ENCODE measurements at regions not wholly inside any gene's neighbourhood (a gene's known extent, or its start where the extent isn't known, plus 50 kb on each side); places are given as distances from the start of the nearest gene placed in this dataset.

GRCh38 chr2:187847245-187848208, 293.3 kb upstream of the TFPI start (continued):
- no peak for TF ChIP-seq ATF2 (IDR thresholded peaks at IDR 0.05; ENCODE audit: low read length)
- no peak for TF ChIP-seq POU5F1 (IDR thresholded peaks at IDR 0.05; ENCODE audit: low read depth, low read length)
- TF ChIP-seq CTBP2 (IDR thresholded peaks at IDR 0.05; ENCODE audit: borderline replicate concordance, insufficient read depth, insufficient read length, low read length), result no peak
- TF ChIP-seq CTCF (IDR thresholded peaks at IDR 0.05; ENCODE audit: control extremely low read depth in 1 of 3, insufficient read depth in 1 of 3, low read depth in 1 of 3, low read length in 3 of 3), result no peak
- no peak for TF ChIP-seq NANOG (IDR thresholded peaks at IDR 0.05; ENCODE audit: insufficient read depth, low read depth, low read length, poor library complexity, severe bottlenecking)
- TF ChIP-seq KDM4A (IDR thresholded peaks at IDR 0.05; ENCODE audit: low read depth, low read length, severe bottlenecking), result no peak
- TF ChIP-seq ASH2L (IDR thresholded peaks at IDR 0.05; ENCODE audit: low read length), result no peak
- no peak for TF ChIP-seq GTF2F1 (IDR thresholded peaks at IDR 0.05; ENCODE audit: borderline replicate concordance, low read depth, low read length)
- TF ChIP-seq CBX5 (IDR thresholded peaks at IDR 0.05; ENCODE audit: low read depth, low read length), result no peak
- no peak for TF ChIP-seq KDM1A (IDR thresholded peaks at IDR 0.05; ENCODE audit: borderline replicate concordance, low read length)

Measured in H1 (cell line).